GM12865 (cell line): ENCODE measurements at regions not wholly inside any gene's neighbourhood (a gene's known extent, or its start where the extent isn't known, plus 50 kb on each side); places are given as distances from the start of the nearest gene placed in this dataset.

Experiments
- DNase-seq: peaks from one replicate; pipeline ENCODE4 v3.0.0; 2010; ENCODE audit warnings: low read depth
- H3K4me3 ChIP-seq: 2 replicates; pipeline ENCODE4 v1.5.1; 2011; ENCODE audit warnings: mild to moderate bottlenecking, low read depth, low read length, control low read depth
- CTCF ChIP-seq: IDR thresholded peaks from 2 replicates; pipeline ENCODE4 v1.5.1; 2011; ENCODE audit warnings: low read length, control low read depth, low read depth, inconsistent platforms; ENCODE audit not compliant: insufficient read depth; ENCODE audit errors: missing control alignments

- no peak for DNase-seq
- no peak for TF ChIP-seq CTCF
- no peak overlapping the region for H3K4me3 ChIP-seq
Measured at GRCh38 chr12:59972905-59973304, 377.1 kb downstream of the SLC16A7 start.

- no peak overlapping the region for H3K4me3 ChIP-seq
- no peak for TF ChIP-seq CTCF
- no peak for DNase-seq
Measured at GRCh38 chr12:59973515-59973914, 377.7 kb downstream of the SLC16A7 start.

GRCh38 chr12:59977779-59978178, 381.9 kb downstream of the SLC16A7 start:
- no peak for TF ChIP-seq CTCF
- H3K4me3 ChIP-seq: no peak overlapping the region
- DNase-seq: no peak

GRCh38 chr12:59980476-59980875, 384.6 kb downstream of the SLC16A7 start:
- H3K4me3 ChIP-seq: no peak overlapping the region
- DNase-seq: no peak
- TF ChIP-seq CTCF: no peak

GRCh38 chr12:59999291-59999690, 403.5 kb downstream of the SLC16A7 start:
- no peak for TF ChIP-seq CTCF
- no peak for DNase-seq
- H3K4me3 ChIP-seq: no peak overlapping the region

- H3K4me3 ChIP-seq: no peak overlapping the region
- TF ChIP-seq CTCF: no peak
- DNase-seq: no peak
Measured at GRCh38 chr12:60010486-60010885, 414.7 kb downstream of the SLC16A7 start.

GRCh38 chr12:60012659-60013058, 416.8 kb downstream of the SLC16A7 start:
- DNase-seq: no peak
- TF ChIP-seq CTCF: no peak
- H3K4me3 ChIP-seq: no peak overlapping the region
